OCI-LY7 (cell line): ENCODE measurements at regions not wholly inside any gene's neighbourhood (a gene's known extent, or its start where the extent isn't known, plus 50 kb on each side); places are given as distances from the start of the nearest gene placed in this dataset.

Experiments used
- BruUV-seq: library from RNA; stranded (reverse); fragments of 400-500 nt; replicated peaks from 2 replicates; lab custom pipeline; 2021; lab: Mats Ljungman, UMichigan
- CTCF ChIA-PET: fragments of 300-600 bp; sonication (Branson Sonifier 250); formaldehyde crosslinking; loops from one replicate; lab custom pipeline; 2022; ENCODE audit warnings: antibody characterized with exemption; ENCODE audit not compliant: unreplicated experiment; lab: Charles Lee
- POLR2A ChIA-PET: fragments of 300-600 bp; sonication (Branson Sonifier 250); formaldehyde crosslinking; loops from one replicate; lab custom pipeline; 2022; ENCODE audit warnings: antibody characterized with exemption; lab: Charles Lee
- DNase-seq: peaks from one replicate; pipeline ENCODE4 v3.0.0-alpha.2; 2015; ENCODE audit warnings: low spot score
- H2AFZ ChIP-seq: fragments of 200-600 bp; sonication (generic), shearing (Covaris generic); 2 replicates; pipeline ENCODE4 v1.6.1; 2014; ENCODE audit warnings: mild to moderate bottlenecking, antibody characterized with exemption, low read length, moderate library complexity
- H3K27ac ChIP-seq: fragments of 200-600 bp; sonication (generic); 2 replicates; pipeline ENCODE4 v1.5.1; 2014; ENCODE audit warnings: mixed run types, low read depth, mild to moderate bottlenecking, moderate library complexity, low read length, inconsistent platforms; ENCODE audit not compliant: poor library complexity, severe bottlenecking
- H3K36me3 ChIP-seq: fragments of 200-600 bp; sonication (generic); 2 replicates; pipeline ENCODE4 v1.6.1; 2014; ENCODE audit warnings: mild to moderate bottlenecking, antibody characterized with exemption, low read length, moderate library complexity, mixed read lengths; ENCODE audit not compliant: insufficient read depth
- H3K4me1 ChIP-seq: fragments of 200-600 bp; sonication (generic); 2 replicates; pipeline ENCODE4 v1.5.1; 2014; ENCODE audit warnings: mild to moderate bottlenecking, low read length; ENCODE audit not compliant: insufficient read depth, poor library complexity, severe bottlenecking
- H3K4me2 ChIP-seq: fragments of 200-600 bp; sonication (generic); 2 replicates; pipeline ENCODE4 v1.6.1; 2014; ENCODE audit warnings: mild to moderate bottlenecking, low read length
- H3K4me3 ChIP-seq: fragments of 200-600 bp; sonication (generic); 2 replicates; pipeline ENCODE4 v1.5.1; 2014; ENCODE audit warnings: mild to moderate bottlenecking, low read depth, low read length; ENCODE audit not compliant: poor library complexity, severe bottlenecking
- H3K79me2 ChIP-seq: fragments of 200-600 bp; sonication (generic); 2 replicates; pipeline ENCODE4 v1.6.1; 2016; ENCODE audit warnings: low read depth, mild to moderate bottlenecking, low read length, moderate library complexity, mixed read lengths; ENCODE audit not compliant: insufficient read depth
- H3K9me2 ChIP-seq: fragments of 200-600 bp; sonication (generic); 2 replicates; pipeline ENCODE4 v1.6.1; 2016; ENCODE audit warnings: mild to moderate bottlenecking, low read length, mixed read lengths; ENCODE audit not compliant: insufficient read depth
- H3K9me3 ChIP-seq: fragments of 200-600 bp; sonication (generic); 2 replicates; pipeline ENCODE4 v1.6.1; 2014; ENCODE audit warnings: mild to moderate bottlenecking, mixed run types, low read length, mixed read lengths
- H4K20me1 ChIP-seq: fragments of 200-600 bp; sonication (generic); 2 replicates; pipeline ENCODE4 v1.6.1; 2014; ENCODE audit warnings: mild to moderate bottlenecking, antibody characterized with exemption, low read length, moderate library complexity, mixed read lengths; ENCODE audit not compliant: insufficient read depth
- CTCF ChIP-seq: fragments of 200-600 bp; sonication (generic); conservative IDR thresholded peaks from 2 replicates; pipeline ENCODE4 v1.5.1; 2014; ENCODE audit warnings: mild to moderate bottlenecking, antibody characterized with exemption, low read length, moderate library complexity, mixed read lengths
- EZH2phosphoT487 ChIP-seq: fragments of 200-600 bp; sonication (generic); IDR thresholded peaks from 2 replicates; pipeline ENCODE4 v1.6.1; 2018; ENCODE audit warnings: low read depth, borderline replicate concordance, mild to moderate bottlenecking, mixed run types, antibody characterized with exemption, low read length, moderate library complexity, mixed read lengths
- intact Hi-C: fragments of 100-400 bp; cut with micrococcal nuclease; formaldehyde crosslinking; loops from one replicate; pipeline ENCODE4 v1.10.0; 2022; ENCODE audit not compliant: unreplicated experiment

GRCh38 chr4:121228848-121229247 lies 64.7 kb upstream of the TNIP3 start:
- no peaks in the 10 kb centered on the region for H3K79me2 ChIP-seq
- H3K27ac ChIP-seq, result no peak overlapping the region
- no peaks in the 10 kb centered on the region for H3K9me3 ChIP-seq
- DNase-seq, result no peak
- TF ChIP-seq EZH2phosphoT487, result no peak
- TF ChIP-seq CTCF, result no peak
- intact Hi-C loops, result no loop called here
- ChIA-PET POLR2A (interaction anchor here (0.9 to 1.0 kb wide), 2 partner anchors 12 to 15 kb away, joined by 3 to 5 read pairs; no protein-coding TSS in a partner anchor), CTCF (no interaction called here)
- H3K4me2 ChIP-seq, result no peak overlapping the region
- H3K4me1 ChIP-seq, result no peaks in the 10 kb centered on the region
- no peak overlapping the region for H3K4me3 ChIP-seq
- BruUV-seq, result no TSS peak
- H3K9me2 ChIP-seq, result no peaks in the 10 kb centered on the region
- no peak overlapping the region for H2AFZ ChIP-seq
- no peaks in the 10 kb centered on the region for H3K36me3 ChIP-seq
- no peaks in the 10 kb centered on the region for H4K20me1 ChIP-seq

- no peak overlapping the region for H3K4me3 ChIP-seq
- no TSS peak for BruUV-seq
- H3K36me3 ChIP-seq, result no peaks in the 10 kb centered on the region
- TF ChIP-seq EZH2phosphoT487 (no peak), CTCF (peak; percentile 29; the same call in 1 of the 2 replicates)
- no peaks in the 10 kb centered on the region for H3K4me1 ChIP-seq
- no peaks in the 10 kb centered on the region for H3K9me3 ChIP-seq
- no peaks in the 10 kb centered on the region for H3K79me2 ChIP-seq
- no peaks in the 10 kb centered on the region for H3K9me2 ChIP-seq
- no peak overlapping the region for H3K4me2 ChIP-seq
- H4K20me1 ChIP-seq, result no peaks in the 10 kb centered on the region
- ChIA-PET POLR2A (no interaction called here), CTCF (no interaction called here)
- H2AFZ ChIP-seq, result no peak overlapping the region
- intact Hi-C loops, result no loop called here
- no peak for DNase-seq
- no peak overlapping the region for H3K27ac ChIP-seq
Measured at GRCh38 chr4:121227341-121227792, 63.2 kb upstream of the TNIP3 start.

- intact Hi-C loops, result no loop called here
Measured at GRCh38 chr4:121226362-121226761, 62.2 kb upstream of the TNIP3 start.

More at GRCh38 chr4:121226362-121226761, 62.2 kb upstream of the TNIP3 start:
- Histone ChIP-seq H3K79me2 (no peaks in the 10 kb centered on the region), H3K9me2 (no peaks in the 10 kb centered on the region), H4K20me1 (no peaks in the 10 kb centered on the region), H3K4me1 (no peaks in the 10 kb centered on the region), H3K27ac (no peak overlapping the region), H3K36me3 (no peaks in the 10 kb centered on the region), H3K9me3 (no peaks in the 10 kb centered on the region), H3K4me3 (no peak overlapping the region), H3K4me2 (no peak overlapping the region), H2AFZ (no peak overlapping the region)
- TF ChIP-seq EZH2phosphoT487, result no peak
- no peak for TF ChIP-seq CTCF
- DNase-seq, result no peak
- POLR2A ChIA-PET, result no interaction called here
- CTCF ChIA-PET, result no interaction called here
- BruUV-seq, result no TSS peak
